Retina (tissue), 1 donor: ENCODE measurements at regions not wholly inside any gene's neighbourhood (a gene's known extent, or its start where the extent isn't known, plus 50 kb on each side); places are given as distances from the start of the nearest gene placed in this dataset.
"Not testable (repeated sequence)": the region's sequence is repeated elsewhere in the genome, so short reads cannot be mapped to it uniquely, and the experiment has no call there.

Experiments used
- DNase-seq: peaks from one replicate; pipeline ENCODE4 v3.0.0-alpha.2; 2016

GRCh38 chr13:111004444-111004843, 89.6 kb upstream of the ANKRD10 start:
- DNase-seq = no peak

GRCh38 chr13:111001636-111002035, 86.8 kb upstream of the ANKRD10 start:
- DNase-seq = no peak

- DNase-seq = no peak
These were observed 78.9 kb upstream of the ANKRD10 start for GRCh38 chr13:110993788-110994187.

GRCh38 chr13:110991991-110992508, 77.2 kb upstream of the ANKRD10 start:
- DNase-seq = no peak

GRCh38 chr13:110989331-110989730, 74.5 kb upstream of the ANKRD10 start:
- DNase-seq = no peak

- no peak for DNase-seq
These were observed 70.7 kb upstream of the ANKRD10 start for GRCh38 chr13:110985541-110985940.

- no peak for DNase-seq
These were observed 69.9 kb upstream of the ANKRD10 start for GRCh38 chr13:110984798-110985197.

- no peak for DNase-seq
These were observed 69.5 kb upstream of the ANKRD10 start for GRCh38 chr13:110984381-110984780.

GRCh38 chr13:110983241-110983640, 68.4 kb upstream of the ANKRD10 start:
- no peak for DNase-seq

- DNase-seq = no peak
These were observed 66.5 kb upstream of the ANKRD10 start for GRCh38 chr13:110981379-110981778.

- DNase-seq = no peak
These were observed 66.1 kb upstream of the ANKRD10 start for GRCh38 chr13:110980921-110981320.

GRCh38 chr13:110979149-110979548, 64.3 kb upstream of the ANKRD10 start:
- DNase-seq = not testable (repeated sequence)

GRCh38 chr13:110978390-110978789, 63.5 kb upstream of the ANKRD10 start:
- no peak for DNase-seq

GRCh38 chr13:110976785-110977184, 61.9 kb upstream of the ANKRD10 start:
- no peak for DNase-seq

GRCh38 chr13:110973007-110973700, 58.3 kb upstream of the ANKRD10 start:
- DNase-seq = no peak

- DNase-seq = no peak
These were observed 56.6 kb upstream of the ANKRD10 start for GRCh38 chr13:110971486-110971885.

- DNase-seq = not testable (repeated sequence)
These were observed 52.4 kb upstream of the ANKRD10 start for GRCh38 chr13:110967156-110967855.

GRCh38 chr13:110965755-110966134, 50.9 kb upstream of the ANKRD10 start:
- no peak for DNase-seq

- DNase-seq = no peak
These were observed 50.3 kb upstream of the ANKRD10 start for GRCh38 chr13:110965038-110965754.
